Tibial artery (tissue), 4 donors: ENCODE measurements at regions not wholly inside any gene's neighbourhood (a gene's known extent, or its start where the extent isn't known, plus 50 kb on each side); places are given as distances from the start of the nearest gene placed in this dataset.

Source experiments
- DNase-seq, 2 donors: peaks; one replicate each; pipeline ENCODE4 v3.0.0-alpha.2; 2019
- H3K27ac ChIP-seq, 2 donors: fragments of 200-600 bp; sonication (generic) in 1 of 2; 1 replicate in 1 of 2; 2 replicates in 1 of 2; pipeline ENCODE4 v1.5.1; 2018 to 2019; ENCODE audit warnings: mild to moderate bottlenecking in 1 of 2
- H3K27me3 ChIP-seq, 2 donors: fragments of 200-600 bp; sonication (generic) in 1 of 2; one replicate each; pipeline versions ENCODE4 v1.5.1 to v1.6.0; 2016 to 2019
- H3K36me3 ChIP-seq, 3 donors: fragments of 200-600 bp; sonication (generic) in 2 of 3; one replicate each; pipeline ENCODE4 v1.5.1; 2016 to 2019; ENCODE audit warnings: mild to moderate bottlenecking in 2 of 3
- H3K4me1 ChIP-seq, 4 donors: fragments of 200-600 bp; sonication (generic) in 2 of 4; 1 replicate in 3 of 4; 2 replicates in 1 of 4; pipeline ENCODE4 v1.5.1; 2016 to 2019
- H3K4me3 ChIP-seq, 2 donors: fragments of 200-600 bp; sonication (generic) in 1 of 2; 1 replicate in 1 of 2; 2 replicates in 1 of 2; pipeline ENCODE4 v1.5.1; 2018 to 2019; ENCODE audit warnings: mild to moderate bottlenecking in 2 of 2
- H3K9me3 ChIP-seq, 3 donors: fragments of 200-600 bp; sonication (generic) in 1 of 3; one replicate each; pipeline ENCODE4 v1.5.1; 2016 to 2019
- intact Hi-C: fragments of 100-400 bp; cut with DNase I; formaldehyde crosslinking; loops from one replicate; pipeline ENCODE4 v1.15.0; 2023; ENCODE audit warnings: low total_unique reads
- TF ChIP-seq, protein P1 (sequence below), 2 experiments: fragments of 200-600 bp in 1 of 2; fragments of 450-650 bp in 1 of 2; IDR thresholded peaks; one replicate each; pipeline ENCODE4 v1.5.1; 2017 to 2019; ENCODE audit warnings: antibody characterized with exemption in 2 of 2, mild to moderate bottlenecking in 1 of 2, moderate library complexity in 1 of 2

DNA sequence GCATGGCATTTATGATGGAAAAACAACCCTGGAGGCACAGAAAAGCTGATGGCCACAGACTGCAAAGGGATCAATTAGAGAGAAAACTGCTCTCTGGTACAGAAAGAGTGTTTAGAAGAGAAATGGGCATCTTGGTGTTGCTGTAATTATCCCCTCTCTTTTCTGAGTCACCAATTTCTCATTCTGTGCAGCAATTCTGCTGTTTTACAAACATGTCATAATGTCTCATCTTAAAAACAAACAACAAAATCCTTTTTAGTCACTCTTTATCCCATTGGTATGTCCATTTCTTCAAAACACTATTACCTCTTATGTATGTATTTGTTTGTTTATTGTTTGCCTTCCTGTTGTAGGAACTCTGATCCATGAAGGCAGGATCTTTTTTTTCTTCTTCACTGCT lies 73.9 kb upstream of the HK2 start:
- peaks cover 0 to 23% (median 5%) of the 10 kb centered on the region in 4 donors for H3K4me1 ChIP-seq
- intact Hi-C loops: no loop called here
- no peaks in the 10 kb centered on the region for H3K27me3 ChIP-seq
- H3K4me3 ChIP-seq: no peak overlapping the region
- no peaks in the 10 kb centered on the region for H3K36me3 ChIP-seq
- H3K9me3 ChIP-seq: peaks cover 0 to 12% (median 4%) of the 10 kb centered on the region in 3 donors
- no peak for DNase-seq
- no peak overlapping the region for H3K27ac ChIP-seq
- TF ChIP-seq, protein P1, sequence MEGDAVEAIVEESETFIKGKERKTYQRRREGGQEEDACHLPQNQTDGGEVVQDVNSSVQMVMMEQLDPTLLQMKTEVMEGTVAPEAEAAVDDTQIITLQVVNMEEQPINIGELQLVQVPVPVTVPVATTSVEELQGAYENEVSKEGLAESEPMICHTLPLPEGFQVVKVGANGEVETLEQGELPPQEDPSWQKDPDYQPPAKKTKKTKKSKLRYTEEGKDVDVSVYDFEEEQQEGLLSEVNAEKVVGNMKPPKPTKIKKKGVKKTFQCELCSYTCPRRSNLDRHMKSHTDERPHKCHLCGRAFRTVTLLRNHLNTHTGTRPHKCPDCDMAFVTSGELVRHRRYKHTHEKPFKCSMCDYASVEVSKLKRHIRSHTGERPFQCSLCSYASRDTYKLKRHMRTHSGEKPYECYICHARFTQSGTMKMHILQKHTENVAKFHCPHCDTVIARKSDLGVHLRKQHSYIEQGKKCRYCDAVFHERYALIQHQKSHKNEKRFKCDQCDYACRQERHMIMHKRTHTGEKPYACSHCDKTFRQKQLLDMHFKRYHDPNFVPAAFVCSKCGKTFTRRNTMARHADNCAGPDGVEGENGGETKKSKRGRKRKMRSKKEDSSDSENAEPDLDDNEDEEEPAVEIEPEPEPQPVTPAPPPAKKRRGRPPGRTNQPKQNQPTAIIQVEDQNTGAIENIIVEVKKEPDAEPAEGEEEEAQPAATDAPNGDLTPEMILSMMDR (IDR thresholded peaks at IDR 0.05): no peak

DNA sequence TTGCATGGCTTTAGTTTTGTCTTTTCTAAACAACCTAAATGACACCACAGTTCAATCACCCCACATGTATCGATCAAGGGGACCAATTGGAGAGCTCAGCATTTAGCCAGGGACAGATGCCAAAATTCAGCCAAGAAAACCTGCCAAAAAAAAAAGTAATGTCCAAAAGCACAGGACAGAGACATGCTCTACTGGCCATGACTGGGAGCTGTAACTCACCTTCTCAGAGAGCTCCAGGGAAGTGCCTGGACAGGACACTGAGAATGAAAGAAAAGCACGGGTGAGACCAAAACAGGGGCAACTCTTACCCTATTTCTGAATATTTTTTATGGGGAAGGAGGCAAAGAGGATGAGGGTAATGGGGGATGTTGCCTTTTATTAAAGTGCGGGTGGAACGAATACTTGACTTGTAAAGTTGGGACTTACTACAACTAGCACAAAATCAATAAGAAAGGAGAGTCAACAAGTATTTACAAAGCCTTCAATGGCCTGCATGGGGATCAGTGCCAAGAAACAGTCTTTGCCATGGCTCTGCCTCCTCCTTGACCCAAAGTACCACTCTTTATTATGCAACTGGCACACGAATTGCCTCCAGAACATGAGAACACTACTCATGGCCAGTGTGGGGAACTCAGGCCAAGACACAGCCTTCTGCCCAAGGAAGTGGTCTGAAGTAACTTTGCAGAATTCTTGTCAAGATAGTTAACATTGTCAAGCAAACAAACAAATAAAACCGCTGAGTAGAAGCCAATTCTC lies 72.9 kb upstream of the HK2 start:
- Histone ChIP-seq H3K27ac (no peak overlapping the region), H3K4me3 (no peak overlapping the region), H3K4me1 (peaks cover 0 to 26% (median 5%) of the 10 kb centered on the region in 4 donors), H3K36me3 (no peaks in the 10 kb centered on the region), H3K9me3 (peaks cover 0 to 9% (median 4%) of the 10 kb centered on the region in 3 donors), H3K27me3 (no peaks in the 10 kb centered on the region)
- TF ChIP-seq, protein P1 (IDR thresholded peaks at IDR 0.05): no peak
- DNase-seq: no peak
- intact Hi-C loops: no loop called here

DNA sequence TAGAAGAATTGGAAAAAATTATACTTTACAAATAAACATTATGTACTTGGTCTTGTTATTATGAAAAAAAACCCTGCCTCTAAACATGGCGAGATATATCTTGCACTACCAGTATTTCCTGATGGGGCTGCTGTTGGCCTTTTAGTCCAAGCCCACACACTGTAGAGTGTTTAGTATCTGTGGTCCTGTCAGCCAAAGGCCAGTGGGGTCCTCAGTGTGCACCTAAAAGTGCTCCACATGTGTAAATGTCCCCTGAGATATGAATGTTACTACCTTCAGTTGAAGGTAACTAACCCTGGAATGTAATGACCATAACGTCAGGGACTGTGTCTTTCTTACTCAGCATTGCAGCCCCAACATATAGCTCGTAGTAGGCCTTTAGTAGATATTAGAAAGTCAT lies 71.1 kb upstream of the HK2 start:
- peaks cover 0 to 33% (median 5%) of the 10 kb centered on the region in 4 donors for H3K4me1 ChIP-seq
- H3K9me3 ChIP-seq: no peaks in the 10 kb centered on the region
- H3K36me3 ChIP-seq: no peaks in the 10 kb centered on the region
- intact Hi-C loops: no loop called here
- H3K27ac ChIP-seq: no peak overlapping the region
- no peaks in the 10 kb centered on the region for H3K27me3 ChIP-seq
- H3K4me3 ChIP-seq: no peak overlapping the region
- TF ChIP-seq, protein P1 (IDR thresholded peaks at IDR 0.05): no peak
- no peak for DNase-seq

DNA sequence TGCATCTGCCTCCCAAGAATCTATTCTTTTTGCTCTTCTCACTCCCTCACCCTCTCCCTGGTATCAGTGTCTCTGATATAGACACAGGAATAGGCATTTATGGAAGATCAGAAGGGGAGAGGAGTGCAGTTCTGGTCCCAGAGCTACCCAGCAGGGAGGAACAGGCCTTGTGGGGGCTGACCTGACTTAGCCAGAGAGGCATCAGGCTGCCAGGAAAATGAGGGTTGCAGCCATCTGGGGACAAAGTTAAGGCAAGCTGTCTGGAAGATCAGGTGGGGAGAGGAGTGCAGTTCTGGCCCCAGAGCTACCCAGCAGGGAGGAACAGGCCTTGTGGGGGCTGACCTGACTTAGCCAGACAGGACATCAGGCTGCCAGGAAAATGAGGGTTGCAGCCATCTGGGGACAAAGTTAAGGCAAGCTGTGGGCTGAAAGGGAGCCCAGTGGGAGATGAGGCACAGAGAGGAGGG lies 69.9 kb upstream of the HK2 start:
- H3K4me1 ChIP-seq: peaks cover 0 to 45% (median 13%) of the 10 kb centered on the region in 4 donors
- no peaks in the 10 kb centered on the region for H3K9me3 ChIP-seq
- no peak overlapping the region for H3K4me3 ChIP-seq
- intact Hi-C loops: no loop called here
- no peaks in the 10 kb centered on the region for H3K27me3 ChIP-seq
- H3K36me3 ChIP-seq: no peaks in the 10 kb centered on the region
- DNase-seq: no peak
- peak overlapping the region; percentile 2 to 8 for H3K27ac ChIP-seq
- TF ChIP-seq, protein P1 (IDR thresholded peaks at IDR 0.05): no peak

DNA sequence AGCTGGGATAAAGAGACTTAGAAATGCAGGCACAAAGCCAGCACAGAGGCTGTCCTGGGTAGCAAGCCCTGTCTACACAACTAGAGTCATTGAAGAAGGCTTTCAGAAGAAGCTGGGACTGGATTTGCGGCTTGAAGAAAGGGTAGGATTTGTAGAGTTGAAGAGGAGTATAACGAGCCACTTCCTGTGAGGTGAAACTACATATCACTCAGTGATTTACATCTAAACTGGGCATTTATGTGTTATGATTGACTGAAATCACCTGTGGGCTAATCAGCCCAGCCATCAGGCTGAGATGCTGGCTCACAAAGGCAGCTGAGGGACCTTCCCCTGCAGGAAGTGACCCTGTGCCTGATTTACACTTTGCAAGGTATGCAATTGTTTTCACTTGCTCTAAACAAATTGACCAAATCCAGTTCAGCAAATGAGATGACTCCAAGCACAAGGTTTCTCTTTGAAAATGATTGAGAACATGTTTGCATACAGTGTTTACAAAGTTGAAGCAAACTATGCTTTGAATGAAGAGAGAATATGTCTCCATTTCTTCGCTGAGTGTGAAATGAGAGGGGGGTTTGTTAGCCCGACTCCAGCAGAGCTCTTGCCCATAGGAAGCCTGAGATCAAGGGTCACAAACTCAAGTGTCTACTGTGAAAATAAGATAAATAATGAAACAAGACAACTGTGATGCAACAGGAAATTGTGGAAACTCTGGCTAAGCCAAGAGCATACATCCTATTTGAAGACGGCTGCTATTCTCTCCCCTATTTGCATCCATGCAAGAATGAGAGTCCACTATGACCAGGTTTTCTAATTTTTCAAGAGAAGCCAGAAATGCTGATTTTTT lies 69.3 kb upstream of the HK2 start:
- TF ChIP-seq, protein P1 (IDR thresholded peaks at IDR 0.05): no peak
- Histone ChIP-seq H3K9me3 (no peaks in the 10 kb centered on the region), H3K36me3 (no peaks in the 10 kb centered on the region), H3K27ac (peak overlapping the region; percentile 2 to 8), H3K4me1 (peaks cover 0 to 51% (median 15%) of the 10 kb centered on the region in 4 donors), H3K27me3 (no peaks in the 10 kb centered on the region), H3K4me3 (no peak overlapping the region)
- intact Hi-C loops: no loop called here
- no peak for DNase-seq
